ENCODE measurements at regions not wholly inside any gene's neighbourhood (a gene's known extent, or its start where the extent isn't known, plus 50 kb on each side); places are given as distances from the start of the nearest gene placed in this dataset.

- no peaks in the 10 kb centered on the region for H3K27me3 ChIP-seq
- intact Hi-C loops (cut with DNase I) = loop anchor here in 1 of 4 donors (10.0 kb wide), 1 partner anchor 434 kb away; no protein-coding TSS in a partner anchor
- no peak for DNase-seq
Measured at GRCh38 chrX:39720945-39721344, 376.8 kb downstream of the BCOR start.

GRCh38 chrX:39721566-39722279, 376.0 kb downstream of the BCOR start:
- 64 to 75% (median 75%) methylated on average over 12 of the region's 12 CpGs for WGBS, 3 donors

More at GRCh38 chrX:39720945-39721344, 376.8 kb downstream of the BCOR start:
- no peak for TF ChIP-seq EP300 (IDR thresholded peaks at IDR 0.05)
- TF ChIP-seq CTCF (IDR thresholded peaks at IDR 0.05) = no peak
- Histone ChIP-seq H3K36me3 (no peaks in the 10 kb centered on the region), H3K9me3 (no peaks in the 10 kb centered on the region), H3K4me3 (no peak overlapping the region), H3K27ac (no peak overlapping the region), H3K4me1 (ENCODE audit: insufficient read depth) (no peaks in the 10 kb centered on the region)
- 66 to 76% (median 74%) methylated on average over 2 of the region's 2 CpGs for WGBS, 3 donors

GRCh38 chrX:39724544-39724943, 373.2 kb downstream of the BCOR start:
- no peaks in the 10 kb centered on the region for H3K36me3 ChIP-seq
- no peaks in the 10 kb centered on the region for H3K4me1 ChIP-seq (ENCODE audit: insufficient read depth)
- H3K4me3 ChIP-seq = no peak overlapping the region
- WGBS, 3 donors = 59 to 79% (median 73%) methylated on average over 1 of the region's 1 CpG
- no peaks in the 10 kb centered on the region for H3K27me3 ChIP-seq
- no peak for DNase-seq
- H3K27ac ChIP-seq = no peak overlapping the region
- H3K9me3 ChIP-seq = no peaks in the 10 kb centered on the region
- intact Hi-C loops (cut with DNase I) = loop anchor here in 1 of 4 donors (10.0 kb wide), 1 partner anchor 430 kb away; no protein-coding TSS in a partner anchor
- no peak for TF ChIP-seq EP300 (IDR thresholded peaks at IDR 0.05)
- no peak for TF ChIP-seq POLR2A (IDR thresholded peaks at IDR 0.05)
- TF ChIP-seq CTCF (IDR thresholded peaks at IDR 0.05) = no peak

More at GRCh38 chrX:39721566-39722279, 376.0 kb downstream of the BCOR start:
- H3K27ac ChIP-seq = no peak overlapping the region
- DNase-seq = no peak
- H3K36me3 ChIP-seq = no peaks in the 10 kb centered on the region
- TF ChIP-seq CTCF (IDR thresholded peaks at IDR 0.05) = no peak
- TF ChIP-seq EP300 (IDR thresholded peaks at IDR 0.05) = no peak
- TF ChIP-seq POLR2A (IDR thresholded peaks at IDR 0.05) = no peak
- no peaks in the 10 kb centered on the region for H3K27me3 ChIP-seq
- no peaks in the 10 kb centered on the region for H3K9me3 ChIP-seq
- H3K4me1 ChIP-seq (ENCODE audit: insufficient read depth) = no peaks in the 10 kb centered on the region
- no peak overlapping the region for H3K4me3 ChIP-seq
- intact Hi-C loops (cut with DNase I) = loop anchor here in 1 of 4 donors (10.0 kb wide), 1 partner anchor 433 kb away; no protein-coding TSS in a partner anchor

GRCh38 chrX:39725114-39725513, 372.6 kb downstream of the BCOR start:
- Histone ChIP-seq H3K4me1 (ENCODE audit: insufficient read depth) (no peaks in the 10 kb centered on the region), H3K4me3 (no peak overlapping the region), H3K27me3 (no peaks in the 10 kb centered on the region), H3K36me3 (no peaks in the 10 kb centered on the region), H3K27ac (no peak overlapping the region), H3K9me3 (no peaks in the 10 kb centered on the region)
- TF ChIP-seq CTCF (IDR thresholded peaks at IDR 0.05) = no peak
- no peak for TF ChIP-seq POLR2A (IDR thresholded peaks at IDR 0.05)
- no peak for TF ChIP-seq EP300 (IDR thresholded peaks at IDR 0.05)
- no peak for DNase-seq
- WGBS, 3 donors = 86 to 90% (median 87%) methylated on average over 4 of the region's 4 CpGs
- intact Hi-C loops (cut with DNase I) = loop anchor here in 1 of 4 donors (10.0 kb wide), 1 partner anchor 430 kb away; no protein-coding TSS in a partner anchor

All from ovary (tissue), 7 donors.